Fibroblast of lung (primary cell): ENCODE measurements at regions not wholly inside any gene's neighbourhood (a gene's known extent, or its start where the extent isn't known, plus 50 kb on each side); places are given as distances from the start of the nearest gene placed in this dataset.

ENCODE experiments used
- DNase-seq, 2 donors: peaks; one replicate each; pipeline versions ENCODE4 v3.0.0 to v3.0.0-alpha.2; 2010; ENCODE audit warnings: low read depth in 2 of 2
- H2AFZ ChIP-seq: 2 replicates; pipeline ENCODE4 v1.5.1; 2012; ENCODE audit warnings: low read length, control low read depth, inconsistent platforms
- H3K27ac ChIP-seq: 2 replicates; pipeline ENCODE4 v1.5.1; 2011; ENCODE audit warnings: low read length, control low read depth; ENCODE audit not compliant: insufficient read depth
- H3K27me3 ChIP-seq: 2 replicates; pipeline ENCODE4 v1.5.1; 2011; ENCODE audit warnings: mild to moderate bottlenecking, low read length; ENCODE audit not compliant: control insufficient read depth, insufficient read depth
- H3K36me3 ChIP-seq: 2 replicates; pipeline ENCODE4 v1.5.1; 2011; ENCODE audit warnings: low read length; ENCODE audit not compliant: control insufficient read depth, insufficient read depth
- H3K4me1 ChIP-seq: 2 replicates; pipeline ENCODE4 v1.5.1; 2011; ENCODE audit warnings: low read length; ENCODE audit not compliant: control insufficient read depth, insufficient read depth; ENCODE audit errors: extremely low read depth
- H3K4me2 ChIP-seq: 2 replicates; pipeline ENCODE4 v1.5.1; 2011; ENCODE audit warnings: low read length, control low read depth; ENCODE audit not compliant: insufficient read depth; ENCODE audit errors: extremely low read depth
- H3K4me3 ChIP-seq, 4 experiments: fragments of 200-600 bp in 1 of 4; sonication (generic) in 1 of 4; replicated peaks in 1 of 4; 2 replicates each; pipeline ENCODE4 v1.5.1; 2011 to 2016; ENCODE audit warnings: low read length in 4 of 4, low read depth in 3 of 4, mild to moderate bottlenecking in 3 of 4, control low read depth in 2 of 4, inconsistent platforms in 1 of 4, mixed read lengths in 1 of 4; ENCODE audit not compliant: insufficient read depth in 1 of 4; ENCODE audit errors: control extremely low read depth in 1 of 4
- H3K79me2 ChIP-seq: 2 replicates; pipeline ENCODE4 v1.5.1; 2012; ENCODE audit warnings: mild to moderate bottlenecking, low read length, inconsistent platforms; ENCODE audit not compliant: control insufficient read depth, insufficient read depth
- H3K9ac ChIP-seq: 2 replicates; pipeline ENCODE4 v1.5.1; 2011; ENCODE audit warnings: mild to moderate bottlenecking, low read length, control low read depth; ENCODE audit not compliant: insufficient read depth
- H3K9me3 ChIP-seq: 2 replicates; pipeline ENCODE4 v1.5.1; 2012; ENCODE audit warnings: low read depth, low read length; ENCODE audit not compliant: control insufficient read depth, insufficient read depth
- H4K20me1 ChIP-seq: 2 replicates; pipeline ENCODE4 v1.5.1; 2011; ENCODE audit warnings: low read length; ENCODE audit not compliant: control insufficient read depth, insufficient read depth; ENCODE audit errors: extremely low read depth
- CTCF ChIP-seq, 2 donors: IDR thresholded peaks in 1 of 2; conservative IDR thresholded peaks in 1 of 2; 1 replicate in 1 of 2; 2 replicates in 1 of 2; pipeline ENCODE4 v1.5.1; 2011 to 2012; ENCODE audit warnings: low read length in 2 of 2, control low read depth in 1 of 2, inconsistent platforms in 1 of 2, low read depth in 1 of 2, mild to moderate bottlenecking in 1 of 2
- EZH2 ChIP-seq: IDR thresholded peaks from 2 replicates; pipeline ENCODE4 v1.5.1; 2012; ENCODE audit warnings: low read length, control low read depth, mild to moderate bottlenecking; ENCODE audit errors: missing control alignments

- Histone ChIP-seq H3K9me3 (no peaks in the 10 kb centered on the region), H2AFZ (no peak overlapping the region), H3K9ac (no peak overlapping the region), H3K27ac (no peak overlapping the region), H3K4me1 (no peaks in the 10 kb centered on the region), H3K27me3 (no peaks in the 10 kb centered on the region), H3K79me2 (no peaks in the 10 kb centered on the region), H3K4me2 (no peak overlapping the region), H3K36me3 (no peaks in the 10 kb centered on the region), H4K20me1 (no peaks in the 10 kb centered on the region), H3K4me3 (no peak overlapping the region)
- no peak for TF ChIP-seq EZH2
- no peak for DNase-seq
Measured at GRCh38 chr3:151962912-151963311, 89.5 kb downstream of the SUCNR1 start.

GRCh38 chr3:151964743-151965142 lies 91.3 kb downstream of the SUCNR1 start:
- Histone ChIP-seq H3K4me1 (no peaks in the 10 kb centered on the region), H3K9me3 (no peaks in the 10 kb centered on the region), H3K27me3 (no peaks in the 10 kb centered on the region), H3K27ac (no peak overlapping the region), H2AFZ (no peak overlapping the region), H3K9ac (no peak overlapping the region), H4K20me1 (no peaks in the 10 kb centered on the region), H3K79me2 (no peaks in the 10 kb centered on the region), H3K36me3 (no peaks in the 10 kb centered on the region), H3K4me2 (no peak overlapping the region), H3K4me3 (no peak overlapping the region)
- TF ChIP-seq CTCF (conservative IDR thresholded peaks at IDR 0.05 in 1 of 2, IDR thresholded peaks at IDR 0.05 in 1 of 2; ENCODE audit: low read depth in 1 of 2, low read length in 2 of 2): no peak
- TF ChIP-seq EZH2: no peak
- DNase-seq: no peak

GRCh38 chr3:151969026-151969642 lies 95.7 kb downstream of the SUCNR1 start:
- Histone ChIP-seq H3K27ac (no peak overlapping the region), H3K9ac (no peak overlapping the region), H3K4me3 (no peak overlapping the region), H3K36me3 (no peaks in the 10 kb centered on the region), H3K4me1 (peaks cover 2% of the 10 kb centered on the region), H3K79me2 (no peaks in the 10 kb centered on the region), H3K27me3 (no peaks in the 10 kb centered on the region), H4K20me1 (no peaks in the 10 kb centered on the region), H3K9me3 (no peaks in the 10 kb centered on the region), H3K4me2 (no peak overlapping the region), H2AFZ (no peak overlapping the region)
- no peak for DNase-seq
- no peak for TF ChIP-seq EZH2
- TF ChIP-seq CTCF (conservative IDR thresholded peaks at IDR 0.05 in 1 of 2, IDR thresholded peaks at IDR 0.05 in 1 of 2; ENCODE audit: low read depth in 1 of 2, low read length in 2 of 2): no peak
